ENCODE measurements at regions not wholly inside any gene's neighbourhood (a gene's known extent, or its start where the extent isn't known, plus 50 kb on each side); places are given as distances from the start of the nearest gene placed in this dataset.

GRCh38 chr1:219105893-219106292 is 67.8 kb upstream of the LYPLAL1 start:
- no peak for DNase-seq
- TF ChIP-seq POLR2A (IDR thresholded peaks at IDR 0.05; ENCODE audit: low read length) (no peak), GATA1 (IDR thresholded peaks at IDR 0.05; ENCODE audit: low read depth, low read length) (no peak)

DNA sequence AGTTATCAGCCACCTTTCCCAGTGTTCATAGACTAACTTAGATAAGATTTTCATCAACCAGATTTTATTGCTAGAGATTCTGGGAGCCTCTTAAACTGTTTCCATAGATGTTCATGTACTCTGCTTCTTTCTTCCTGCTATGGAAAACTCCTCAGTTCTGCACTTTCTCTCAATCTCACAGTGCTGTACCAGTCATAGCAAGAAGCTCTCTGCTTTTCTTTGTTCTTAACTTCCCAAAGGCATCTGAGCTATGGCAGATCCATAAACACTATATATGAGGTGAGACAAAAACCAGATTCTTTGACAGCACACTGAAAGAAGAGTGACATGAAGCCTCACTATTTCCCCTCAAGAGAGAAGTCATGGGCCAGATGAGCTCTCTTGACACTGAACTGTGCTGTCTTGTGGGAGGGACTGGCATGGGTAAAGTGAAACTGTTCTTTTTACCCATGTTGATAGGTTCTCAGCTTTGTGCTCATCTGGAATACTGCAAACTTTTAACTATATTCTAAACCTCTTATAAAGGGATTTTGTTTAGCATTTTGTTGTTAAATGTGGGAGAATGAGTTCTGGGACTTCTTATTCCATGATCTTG is 64.2 kb upstream of the LYPLAL1 start:
- no peak for DNase-seq
- TF ChIP-seq POLR2A (IDR thresholded peaks at IDR 0.05; ENCODE audit: low read length): no peak
- TF ChIP-seq GATA1 (IDR thresholded peaks at IDR 0.05; ENCODE audit: low read depth, low read length): no peak

DNA sequence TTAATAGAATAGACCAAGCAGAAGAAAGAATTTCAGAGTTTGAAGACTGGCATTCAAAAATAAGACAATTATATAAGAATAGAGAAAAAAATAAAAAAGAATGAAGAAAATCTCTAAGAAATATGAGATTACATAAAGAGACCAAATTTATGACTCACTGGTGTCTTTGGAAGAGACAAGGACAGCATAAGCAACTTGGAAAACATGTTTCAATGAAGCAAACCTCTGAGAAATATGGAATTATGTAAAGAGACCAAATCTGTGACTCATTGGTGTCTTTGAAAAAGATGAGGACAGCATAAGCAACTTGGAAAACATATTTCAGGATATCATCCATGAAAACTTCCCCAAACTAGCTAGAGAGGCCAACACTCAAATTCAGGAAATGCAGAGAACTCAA is 60.4 kb upstream of the LYPLAL1 start:
- DNase-seq: no peak
- TF ChIP-seq GATA1 (IDR thresholded peaks at IDR 0.05; ENCODE audit: low read depth, low read length) (no peak), POLR2A (IDR thresholded peaks at IDR 0.05; ENCODE audit: low read length) (no peak)

GRCh38 chr1:219114014-219114413 is 59.7 kb upstream of the LYPLAL1 start:
- TF ChIP-seq POLR2A (IDR thresholded peaks at IDR 0.05; ENCODE audit: low read length) (no peak), GATA1 (IDR thresholded peaks at IDR 0.05; ENCODE audit: low read depth, low read length) (no peak)
- no peak for DNase-seq

- DNase-seq: peak; percentile 24 to 67
- no peak for TF ChIP-seq GATA1 (IDR thresholded peaks at IDR 0.05; ENCODE audit: low read depth, low read length)
- no peak for TF ChIP-seq POLR2A (IDR thresholded peaks at IDR 0.05; ENCODE audit: low read length)
These were observed 53.8 kb upstream of the LYPLAL1 start for GRCh38 chr1:219119839-219120238.

GRCh38 chr1:219120624-219121544 is 52.8 kb upstream of the LYPLAL1 start:
- TF ChIP-seq GATA1 (IDR thresholded peaks at IDR 0.05; ENCODE audit: low read depth, low read length): no peak
- no peak for TF ChIP-seq POLR2A (IDR thresholded peaks at IDR 0.05; ENCODE audit: low read length)
- DNase-seq: peak; percentile 71 to 84

DNA sequence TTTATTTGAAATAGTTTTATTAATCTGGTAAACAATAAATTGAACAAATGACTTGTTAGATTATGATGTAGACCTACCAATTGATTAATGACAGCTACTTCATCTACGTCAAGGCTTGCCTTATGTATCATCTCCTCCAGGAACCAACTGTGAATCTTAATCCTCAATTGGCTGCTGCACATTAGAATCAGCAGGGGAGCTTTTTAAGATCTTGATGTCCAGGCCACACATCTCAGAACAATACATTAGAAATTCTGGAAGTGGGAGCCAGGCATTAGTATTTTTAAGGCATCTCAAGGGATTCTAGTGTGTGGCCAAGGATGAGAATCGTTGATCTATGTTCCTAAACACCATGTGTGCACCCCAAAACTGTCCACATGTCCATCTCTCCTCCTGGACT is 52.0 kb upstream of the LYPLAL1 start:
- TF ChIP-seq POLR2A (IDR thresholded peaks at IDR 0.05; ENCODE audit: low read length): no peak
- no peak for TF ChIP-seq GATA1 (IDR thresholded peaks at IDR 0.05; ENCODE audit: low read depth, low read length)
- DNase-seq: peak in 1 of 2 experiments; percentile 34

DNA sequence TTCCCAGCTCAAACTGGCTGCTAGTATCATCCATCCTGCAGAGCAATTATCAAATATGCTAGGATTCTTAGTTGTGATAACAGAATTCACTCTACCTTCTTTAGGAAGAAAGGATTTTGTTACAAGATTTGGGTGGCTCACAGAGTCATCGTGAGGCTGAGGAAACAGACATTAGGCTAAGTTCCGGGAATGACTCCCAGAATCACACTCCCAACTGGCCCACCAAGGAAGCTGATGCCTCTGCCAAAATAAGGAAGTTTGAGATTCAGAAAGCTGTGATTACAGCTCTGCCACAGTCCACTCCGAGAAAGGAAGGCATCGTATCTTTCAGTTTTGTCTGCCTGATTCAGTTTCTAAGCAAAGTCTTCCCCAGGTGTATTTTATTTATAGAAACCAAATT is 50.6 kb upstream of the LYPLAL1 start:
- no peak for DNase-seq
- TF ChIP-seq POLR2A (IDR thresholded peaks at IDR 0.05; ENCODE audit: low read length): no peak
- no peak for TF ChIP-seq GATA1 (IDR thresholded peaks at IDR 0.05; ENCODE audit: low read depth, low read length)
